ENCODE measurements at regions not wholly inside any gene's neighbourhood (a gene's known extent, or its start where the extent isn't known, plus 50 kb on each side); places are given as distances from the start of the nearest gene placed in this dataset.

DNA sequence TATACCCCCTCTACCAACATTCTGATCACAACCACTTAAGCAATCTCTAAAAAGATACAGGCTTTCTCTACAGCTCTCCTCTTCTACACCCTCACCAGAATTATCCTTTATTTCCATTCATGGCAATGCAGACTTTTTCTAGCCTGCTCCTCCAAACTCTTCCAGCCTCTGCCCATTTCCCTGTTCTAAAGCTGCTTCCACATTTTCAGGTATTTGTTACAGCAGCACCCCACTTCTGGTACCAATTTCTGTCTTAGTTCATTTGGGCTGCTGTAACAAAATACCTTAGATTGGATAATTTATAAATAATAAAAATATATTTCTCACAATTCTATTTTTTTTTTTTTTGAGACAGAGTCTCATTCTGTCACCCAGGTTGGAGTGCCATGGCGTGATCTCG is 53.0 kb upstream of the DNAH5 start:
- H3K9me3 ChIP-seq (ENCODE audit: control insufficient read depth in 2 of 2, insufficient read depth in 1 of 2, low read length in 1 of 2) = no peaks in the 10 kb centered on the region
- no peaks in the 10 kb centered on the region for H3K36me3 ChIP-seq (ENCODE audit: control insufficient read depth in 2 of 2, insufficient read depth in 2 of 2, low read length in 1 of 2)
- H3K27ac ChIP-seq (ENCODE audit: low read depth in 1 of 2, low read length in 1 of 2) = no peak overlapping the region
- no peak overlapping the region for H3K4me3 ChIP-seq (ENCODE audit: low read length in 2 of 2)
- peaks cover 0 to 3% of the 10 kb centered on the region in 2 donors for H3K27me3 ChIP-seq (ENCODE audit: control insufficient read depth in 2 of 2, insufficient read depth in 1 of 2, low read length in 1 of 2)
- DNase-seq (ENCODE audit: low read depth in 6 of 9, low spot score in 9 of 9) = no peak
- 95% methylated on average over 2 of the region's 2 CpGs for WGBS
- no peaks in the 10 kb centered on the region for H3K4me1 ChIP-seq (ENCODE audit: control insufficient read depth in 2 of 2, insufficient read depth in 2 of 2, low read length in 2 of 2)

DNA sequence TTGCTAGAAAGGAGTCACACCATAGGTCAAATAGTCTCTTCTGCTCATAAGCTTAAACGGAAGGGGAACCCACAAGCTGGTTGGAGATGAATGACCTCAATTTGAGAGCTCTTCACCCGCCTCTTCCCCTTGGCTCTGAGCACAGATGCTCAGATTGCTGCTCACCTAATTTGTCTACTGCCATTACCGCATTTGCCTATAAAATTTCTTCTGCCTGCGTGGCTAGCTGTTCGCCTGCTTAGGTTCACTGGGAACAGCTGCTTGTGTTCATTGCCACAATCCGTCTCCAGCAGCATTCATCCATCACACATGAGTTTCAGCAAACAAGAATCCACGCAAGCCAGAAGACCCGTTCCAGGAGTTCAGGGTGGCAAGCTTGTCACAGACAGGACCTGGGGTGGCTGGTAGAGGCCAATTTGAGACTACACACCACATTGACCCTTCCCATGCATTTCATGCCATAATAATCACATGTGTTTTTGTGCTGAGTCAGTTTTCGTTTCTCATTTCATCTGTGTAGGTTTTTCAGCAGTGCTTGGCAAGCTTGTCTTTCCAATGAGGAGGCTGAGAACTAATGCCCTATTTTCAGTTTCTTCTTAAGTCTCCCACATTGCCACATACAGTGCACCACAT is 50.2 kb upstream of the DNAH5 start:
- WGBS = 80% methylated on average over 9 of the region's 9 CpGs
- Histone ChIP-seq H3K9me3 (ENCODE audit: control insufficient read depth in 2 of 2, insufficient read depth in 1 of 2, low read length in 1 of 2) (no peaks in the 10 kb centered on the region), H3K27me3 (ENCODE audit: control insufficient read depth in 2 of 2, insufficient read depth in 1 of 2, low read length in 1 of 2) (peaks cover 0 to 4% of the 10 kb centered on the region in 2 donors), H3K4me3 (ENCODE audit: low read length in 2 of 2) (no peak overlapping the region), H3K27ac (ENCODE audit: low read depth in 1 of 2, low read length in 1 of 2) (no peak overlapping the region), H3K4me1 (ENCODE audit: control insufficient read depth in 2 of 2, insufficient read depth in 2 of 2, low read length in 2 of 2) (no peaks in the 10 kb centered on the region), H3K36me3 (ENCODE audit: control insufficient read depth in 2 of 2, insufficient read depth in 2 of 2, low read length in 1 of 2) (no peaks in the 10 kb centered on the region)
- DNase-seq (ENCODE audit: low read depth in 6 of 9, low spot score in 9 of 9) = no peak

All from thymus (tissue), 11 donors.